ENCODE measurements at regions not wholly inside any gene's neighbourhood (a gene's known extent, or its start where the extent isn't known, plus 50 kb on each side); places are given as distances from the start of the nearest gene placed in this dataset.

DNA sequence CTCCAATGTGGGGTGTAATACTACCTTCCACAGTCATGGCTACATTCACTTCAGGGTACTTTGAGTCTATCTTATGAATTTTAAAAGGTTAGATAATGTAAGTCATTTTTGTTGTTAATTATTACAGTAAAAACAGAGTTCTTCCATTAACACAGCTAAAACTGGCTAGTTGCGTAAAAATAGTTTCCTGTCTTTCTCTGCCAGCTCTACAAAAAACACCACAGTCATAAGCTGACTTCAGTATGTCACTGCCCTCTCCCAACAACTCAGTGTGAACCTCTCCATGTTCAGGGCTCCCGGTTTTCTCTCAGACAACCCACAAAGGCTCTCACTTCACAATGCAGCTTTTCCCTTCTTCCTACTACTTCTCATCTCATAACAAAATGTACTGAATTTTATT, 84.8 kb upstream of the ITGA1 start:
- Histone ChIP-seq H3K4me3 (ENCODE audit: low read length, poor library complexity, severe bottlenecking) (no peak overlapping the region), H3K9me2 (replicated peaks; ENCODE audit: low read depth, low read length) (no peaks in the 10 kb centered on the region), H4K20me1 (ENCODE audit: insufficient read depth, low read length, poor library complexity, severe bottlenecking) (no peaks in the 10 kb centered on the region), H3K27me3 (ENCODE audit: insufficient read depth, low read length, poor library complexity, severe bottlenecking) (no peaks in the 10 kb centered on the region), H3K36me3 (ENCODE audit: insufficient read depth, low read length) (no peaks in the 10 kb centered on the region), H3K9me3 (ENCODE audit: insufficient read depth, low read depth, low read length) (no peaks in the 10 kb centered on the region), H3K79me2 (ENCODE audit: insufficient read depth, low read length) (no peaks in the 10 kb centered on the region), H3K4me1 (ENCODE audit: insufficient read depth, low read length, poor library complexity, severe bottlenecking) (peaks cover 57% of the 10 kb centered on the region), H3K9ac (ENCODE audit: low read depth, low read length, poor library complexity, severe bottlenecking) (no peak overlapping the region), H2AFZ (ENCODE audit: low read length) (no peak overlapping the region), H3F3A (ENCODE audit: low read depth) (no peaks in the 10 kb centered on the region), H3K4me2 (ENCODE audit: low read depth, low read length, poor library complexity, severe bottlenecking) (peak overlapping the region; percentile 38)
- TF ChIP-seq EZH2phosphoT487 (IDR thresholded peaks at IDR 0.05; ENCODE audit: borderline replicate concordance) = no peak
- TF ChIP-seq, protein P1, sequence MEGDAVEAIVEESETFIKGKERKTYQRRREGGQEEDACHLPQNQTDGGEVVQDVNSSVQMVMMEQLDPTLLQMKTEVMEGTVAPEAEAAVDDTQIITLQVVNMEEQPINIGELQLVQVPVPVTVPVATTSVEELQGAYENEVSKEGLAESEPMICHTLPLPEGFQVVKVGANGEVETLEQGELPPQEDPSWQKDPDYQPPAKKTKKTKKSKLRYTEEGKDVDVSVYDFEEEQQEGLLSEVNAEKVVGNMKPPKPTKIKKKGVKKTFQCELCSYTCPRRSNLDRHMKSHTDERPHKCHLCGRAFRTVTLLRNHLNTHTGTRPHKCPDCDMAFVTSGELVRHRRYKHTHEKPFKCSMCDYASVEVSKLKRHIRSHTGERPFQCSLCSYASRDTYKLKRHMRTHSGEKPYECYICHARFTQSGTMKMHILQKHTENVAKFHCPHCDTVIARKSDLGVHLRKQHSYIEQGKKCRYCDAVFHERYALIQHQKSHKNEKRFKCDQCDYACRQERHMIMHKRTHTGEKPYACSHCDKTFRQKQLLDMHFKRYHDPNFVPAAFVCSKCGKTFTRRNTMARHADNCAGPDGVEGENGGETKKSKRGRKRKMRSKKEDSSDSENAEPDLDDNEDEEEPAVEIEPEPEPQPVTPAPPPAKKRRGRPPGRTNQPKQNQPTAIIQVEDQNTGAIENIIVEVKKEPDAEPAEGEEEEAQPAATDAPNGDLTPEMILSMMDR (conservative IDR thresholded peaks at IDR 0.05; ENCODE audit: low read length) = no peak

DNA sequence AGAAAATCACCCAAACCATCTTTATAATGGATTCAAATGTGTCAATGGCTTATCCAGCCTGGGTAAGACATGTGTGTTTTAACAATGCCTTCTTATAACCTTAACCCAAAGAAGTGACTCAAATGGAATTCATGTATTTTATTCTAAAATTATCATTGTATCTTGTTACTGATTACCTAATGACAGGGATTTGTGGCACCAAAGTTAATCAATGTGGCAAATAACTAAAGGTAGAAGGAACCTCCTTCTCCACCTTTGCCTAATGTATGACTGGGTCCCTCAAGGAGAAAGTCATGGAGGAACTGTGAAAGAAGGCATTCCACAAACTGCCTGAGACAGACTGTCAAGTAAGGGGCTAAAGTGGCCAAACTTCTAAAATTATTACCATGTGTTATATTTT, 84.4 kb upstream of the ITGA1 start:
- no peak for TF ChIP-seq EZH2phosphoT487 (IDR thresholded peaks at IDR 0.05; ENCODE audit: borderline replicate concordance)
- TF ChIP-seq, protein P1 (conservative IDR thresholded peaks at IDR 0.05; ENCODE audit: low read length) = no peak
- no peaks in the 10 kb centered on the region for H3K36me3 ChIP-seq (ENCODE audit: insufficient read depth, low read length)
- no peak overlapping the region for H3K9ac ChIP-seq (ENCODE audit: low read depth, low read length, poor library complexity, severe bottlenecking)
- H3K4me3 ChIP-seq (ENCODE audit: low read length, poor library complexity, severe bottlenecking) = no peak overlapping the region
- no peak overlapping the region for H2AFZ ChIP-seq (ENCODE audit: low read length)
- no peaks in the 10 kb centered on the region for H3F3A ChIP-seq (ENCODE audit: low read depth)
- no peaks in the 10 kb centered on the region for H3K79me2 ChIP-seq (ENCODE audit: insufficient read depth, low read length)
- H4K20me1 ChIP-seq (ENCODE audit: insufficient read depth, low read length, poor library complexity, severe bottlenecking) = no peaks in the 10 kb centered on the region
- H3K4me1 ChIP-seq (ENCODE audit: insufficient read depth, low read length, poor library complexity, severe bottlenecking) = peaks cover 62% of the 10 kb centered on the region
- peak overlapping the region; percentile 38 for H3K4me2 ChIP-seq (ENCODE audit: low read depth, low read length, poor library complexity, severe bottlenecking)
- H3K9me2 ChIP-seq (replicated peaks; ENCODE audit: low read depth, low read length) = no peaks in the 10 kb centered on the region
- H3K9me3 ChIP-seq (ENCODE audit: insufficient read depth, low read depth, low read length) = no peaks in the 10 kb centered on the region
- H3K27me3 ChIP-seq (ENCODE audit: insufficient read depth, low read length, poor library complexity, severe bottlenecking) = no peaks in the 10 kb centered on the region

DNA sequence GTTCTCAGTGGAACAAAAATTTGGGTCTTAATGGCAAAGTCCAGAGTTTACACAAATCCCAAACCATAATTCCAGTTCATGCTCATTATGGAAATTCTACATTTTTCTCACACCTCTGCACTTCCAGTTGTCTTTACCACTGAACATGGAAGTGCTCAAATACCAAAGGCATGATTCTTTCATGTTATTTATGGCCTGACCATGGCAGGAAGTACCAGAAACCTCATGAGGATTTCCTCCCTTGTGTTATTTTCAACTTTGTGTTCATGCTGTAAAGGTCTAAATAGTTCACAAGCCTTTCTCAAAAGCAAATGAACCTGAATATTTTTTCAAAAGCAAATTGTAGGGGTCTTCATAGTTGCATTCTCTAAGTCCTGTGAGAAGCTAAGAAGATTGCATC, 82.0 kb upstream of the ITGA1 start:
- peaks cover 85% of the 10 kb centered on the region for H3K4me1 ChIP-seq (ENCODE audit: insufficient read depth, low read length, poor library complexity, severe bottlenecking)
- H3K9me3 ChIP-seq (ENCODE audit: insufficient read depth, low read depth, low read length) = no peaks in the 10 kb centered on the region
- H2AFZ ChIP-seq (ENCODE audit: low read length) = no peak overlapping the region
- TF ChIP-seq EZH2phosphoT487 (IDR thresholded peaks at IDR 0.05; ENCODE audit: borderline replicate concordance) = no peak
- TF ChIP-seq, protein P1 (conservative IDR thresholded peaks at IDR 0.05; ENCODE audit: low read length) = no peak
- H3K79me2 ChIP-seq (ENCODE audit: insufficient read depth, low read length) = no peaks in the 10 kb centered on the region
- no peak overlapping the region for H3K9ac ChIP-seq (ENCODE audit: low read depth, low read length, poor library complexity, severe bottlenecking)
- H3K9me2 ChIP-seq (replicated peaks; ENCODE audit: low read depth, low read length) = no peaks in the 10 kb centered on the region
- peak overlapping the region; percentile 53 for H3K4me2 ChIP-seq (ENCODE audit: low read depth, low read length, poor library complexity, severe bottlenecking)
- peak overlapping the region; percentile 27 for H3K4me3 ChIP-seq (ENCODE audit: low read length, poor library complexity, severe bottlenecking)
- no peaks in the 10 kb centered on the region for H4K20me1 ChIP-seq (ENCODE audit: insufficient read depth, low read length, poor library complexity, severe bottlenecking)
- H3K36me3 ChIP-seq (ENCODE audit: insufficient read depth, low read length) = no peaks in the 10 kb centered on the region
- H3K27me3 ChIP-seq (ENCODE audit: insufficient read depth, low read length, poor library complexity, severe bottlenecking) = no peaks in the 10 kb centered on the region
- 0 out of 2 replicates have a peak, but pooled peaks cover 4% of the 10 kb centered on the region for H3F3A ChIP-seq (ENCODE audit: low read depth)

Data from Loucy (cell line).